ENCODE measurements at regions not wholly inside any gene's neighbourhood (a gene's known extent, or its start where the extent isn't known, plus 50 kb on each side); places are given as distances from the start of the nearest gene placed in this dataset.

DNA sequence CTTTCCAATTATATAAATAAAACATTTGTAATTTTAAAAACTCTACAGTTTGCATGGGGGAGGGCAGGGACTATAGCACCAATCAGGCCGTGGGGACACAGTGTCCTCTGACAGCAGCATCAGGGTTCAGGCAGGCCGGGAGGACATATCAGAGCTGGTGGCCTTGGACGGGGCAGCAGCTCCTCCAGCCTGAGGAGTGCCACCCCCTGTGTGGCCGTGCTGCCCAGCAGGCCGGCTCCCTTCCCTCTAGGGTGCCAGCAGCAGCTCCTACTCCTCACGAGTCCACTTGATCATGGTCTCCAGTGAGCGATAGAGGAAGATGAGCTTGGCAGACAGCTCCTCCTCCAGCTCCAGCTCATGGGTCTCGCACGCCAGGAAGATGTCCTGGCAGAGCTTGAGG lies 144.0 kb upstream of the PHACTR3 start:
- TF ChIP-seq ZNF274 (IDR thresholded peaks at IDR 0.05; ENCODE audit: low read depth, low read length) (no peak), YY1 (IDR thresholded peaks at IDR 0.05; ENCODE audit: insufficient read depth, insufficient read length) (no peak), SUZ12 (IDR thresholded peaks at IDR 0.05; ENCODE audit: extremely low read depth, insufficient read depth, insufficient read length) (no peak)
